Sigmoid colon (tissue), 4 donors: ENCODE measurements at regions not wholly inside any gene's neighbourhood (a gene's known extent, or its start where the extent isn't known, plus 50 kb on each side); places are given as distances from the start of the nearest gene placed in this dataset.

Experiments used
- POLR2AphosphoS5 ChIP-seq, 4 donors: sonication (generic); formaldehyde crosslinking; IDR thresholded peaks; one replicate each; pipeline ENCODE4 v1.6.1; 2017; ENCODE audit warnings: antibody characterized with exemption in 4 of 4
- TF ChIP-seq, protein P1 (sequence below), 4 experiments: fragments of 450-650 bp in 3 of 4; fragments of 200-600 bp in 1 of 4; IDR thresholded peaks; one replicate each; pipeline ENCODE4 v1.5.1; 2016 to 2019; ENCODE audit warnings: antibody characterized with exemption in 4 of 4, mild to moderate bottlenecking in 3 of 4, moderate library complexity in 2 of 4

- TF ChIP-seq, protein P1, sequence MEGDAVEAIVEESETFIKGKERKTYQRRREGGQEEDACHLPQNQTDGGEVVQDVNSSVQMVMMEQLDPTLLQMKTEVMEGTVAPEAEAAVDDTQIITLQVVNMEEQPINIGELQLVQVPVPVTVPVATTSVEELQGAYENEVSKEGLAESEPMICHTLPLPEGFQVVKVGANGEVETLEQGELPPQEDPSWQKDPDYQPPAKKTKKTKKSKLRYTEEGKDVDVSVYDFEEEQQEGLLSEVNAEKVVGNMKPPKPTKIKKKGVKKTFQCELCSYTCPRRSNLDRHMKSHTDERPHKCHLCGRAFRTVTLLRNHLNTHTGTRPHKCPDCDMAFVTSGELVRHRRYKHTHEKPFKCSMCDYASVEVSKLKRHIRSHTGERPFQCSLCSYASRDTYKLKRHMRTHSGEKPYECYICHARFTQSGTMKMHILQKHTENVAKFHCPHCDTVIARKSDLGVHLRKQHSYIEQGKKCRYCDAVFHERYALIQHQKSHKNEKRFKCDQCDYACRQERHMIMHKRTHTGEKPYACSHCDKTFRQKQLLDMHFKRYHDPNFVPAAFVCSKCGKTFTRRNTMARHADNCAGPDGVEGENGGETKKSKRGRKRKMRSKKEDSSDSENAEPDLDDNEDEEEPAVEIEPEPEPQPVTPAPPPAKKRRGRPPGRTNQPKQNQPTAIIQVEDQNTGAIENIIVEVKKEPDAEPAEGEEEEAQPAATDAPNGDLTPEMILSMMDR (IDR thresholded peaks at IDR 0.05): no peak
- TF ChIP-seq POLR2AphosphoS5 (IDR thresholded peaks at IDR 0.05): no peak
These were observed 81.1 kb downstream of the STMND1 start for GRCh38 chr6:17182961-17183360.
